ENCODE measurements at regions not wholly inside any gene's neighbourhood (a gene's known extent, or its start where the extent isn't known, plus 50 kb on each side); places are given as distances from the start of the nearest gene placed in this dataset.

DNA sequence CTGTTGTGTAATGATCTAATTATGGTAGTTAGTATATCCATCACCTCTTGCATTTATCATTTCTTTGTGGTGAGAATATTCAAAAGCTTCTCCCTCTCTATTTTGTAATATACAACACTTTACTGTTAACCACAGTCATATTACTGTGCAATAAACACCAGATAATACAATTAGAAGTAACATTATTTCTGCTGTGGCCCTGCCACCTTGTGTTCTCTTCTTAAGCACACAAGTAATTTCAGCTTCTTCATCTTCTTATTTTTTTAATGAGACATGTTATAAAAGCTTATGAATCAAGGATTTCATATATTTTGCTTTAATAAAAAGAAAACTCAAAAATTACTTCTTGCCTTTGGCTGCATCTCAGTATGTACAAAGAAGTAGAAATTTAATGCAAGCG lies 675.2 kb upstream of the INTU start:
- Histone ChIP-seq H3K79me2 (ENCODE audit: insufficient read depth, low read length) (no peaks in the 10 kb centered on the region), H3K9me3 (ENCODE audit: insufficient read depth, low read depth, low read length) (no peaks in the 10 kb centered on the region), H4K20me1 (ENCODE audit: insufficient read depth, low read length) (no peaks in the 10 kb centered on the region), H3K9ac (ENCODE audit: low read length) (no peak overlapping the region), H2AFZ (ENCODE audit: low read depth, low read length) (no peak overlapping the region), H3K4me1 (ENCODE audit: insufficient read depth, low read length) (no peaks in the 10 kb centered on the region), H3K36me3 (ENCODE audit: insufficient read depth, low read length) (no peaks in the 10 kb centered on the region), H3K27ac (ENCODE audit: low read depth, low read length) (no peak overlapping the region), H3K4me2 (ENCODE audit: low read length) (no peak overlapping the region), H3K27me3 (ENCODE audit: insufficient read depth, low read length) (no peaks in the 10 kb centered on the region), H3K4me3 (ENCODE audit: insufficient read depth, low read depth, low read length) (no peak overlapping the region)
- Mint-ChIP-seq H3K4me3 (ENCODE audit: unreplicated experiment) (no peak overlapping the region), H3K9me3 (ENCODE audit: unreplicated experiment) (no peaks in the 10 kb centered on the region), H3K4me1 (ENCODE audit: low read depth, unreplicated experiment) (peaks cover 4% of the 10 kb centered on the region), H3K27me3 (ENCODE audit: low read depth, unreplicated experiment) (no peaks in the 10 kb centered on the region), H3K27ac (ENCODE audit: unreplicated experiment) (no peak overlapping the region), H3K36me3 (ENCODE audit: low read depth, unreplicated experiment) (no peaks in the 10 kb centered on the region)
- no peak for FAIRE-seq
- no peak for DNase-seq (ENCODE audit: low read depth)
- TF ChIP-seq, protein P1, sequence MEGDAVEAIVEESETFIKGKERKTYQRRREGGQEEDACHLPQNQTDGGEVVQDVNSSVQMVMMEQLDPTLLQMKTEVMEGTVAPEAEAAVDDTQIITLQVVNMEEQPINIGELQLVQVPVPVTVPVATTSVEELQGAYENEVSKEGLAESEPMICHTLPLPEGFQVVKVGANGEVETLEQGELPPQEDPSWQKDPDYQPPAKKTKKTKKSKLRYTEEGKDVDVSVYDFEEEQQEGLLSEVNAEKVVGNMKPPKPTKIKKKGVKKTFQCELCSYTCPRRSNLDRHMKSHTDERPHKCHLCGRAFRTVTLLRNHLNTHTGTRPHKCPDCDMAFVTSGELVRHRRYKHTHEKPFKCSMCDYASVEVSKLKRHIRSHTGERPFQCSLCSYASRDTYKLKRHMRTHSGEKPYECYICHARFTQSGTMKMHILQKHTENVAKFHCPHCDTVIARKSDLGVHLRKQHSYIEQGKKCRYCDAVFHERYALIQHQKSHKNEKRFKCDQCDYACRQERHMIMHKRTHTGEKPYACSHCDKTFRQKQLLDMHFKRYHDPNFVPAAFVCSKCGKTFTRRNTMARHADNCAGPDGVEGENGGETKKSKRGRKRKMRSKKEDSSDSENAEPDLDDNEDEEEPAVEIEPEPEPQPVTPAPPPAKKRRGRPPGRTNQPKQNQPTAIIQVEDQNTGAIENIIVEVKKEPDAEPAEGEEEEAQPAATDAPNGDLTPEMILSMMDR (IDR thresholded peaks at IDR 0.05; ENCODE audit: insufficient read depth, low read depth, low read length), result no peak
- TF ChIP-seq EZH2 (IDR thresholded peaks at IDR 0.05; ENCODE audit: insufficient read depth, low read length), result no peak

DNA sequence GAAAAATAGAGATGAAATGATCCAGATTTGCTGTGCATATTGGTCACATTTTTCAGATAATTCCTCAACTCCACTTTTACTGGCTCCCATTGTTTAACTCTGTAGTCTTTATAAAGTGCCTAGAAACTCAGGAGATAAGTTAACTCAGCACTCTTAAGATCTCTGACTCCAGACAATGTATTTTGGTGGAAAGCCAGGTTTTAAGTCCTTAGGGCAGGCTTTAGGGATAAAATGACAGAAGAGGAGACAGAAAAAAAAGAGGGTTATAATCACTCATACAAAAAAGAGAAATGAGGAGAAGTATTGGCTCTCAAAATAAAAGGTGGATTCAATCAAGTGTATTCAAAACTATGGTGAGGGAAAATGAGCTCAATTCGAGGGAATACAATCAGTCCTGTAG lies 674.8 kb upstream of the INTU start:
- FAIRE-seq (no peak), DNase-seq (ENCODE audit: low read depth) (no peak)
- H3K4me3 Mint-ChIP-seq (ENCODE audit: unreplicated experiment), result no peak overlapping the region
- H3K36me3 Mint-ChIP-seq (ENCODE audit: low read depth, unreplicated experiment), result no peaks in the 10 kb centered on the region
- H4K20me1 ChIP-seq (ENCODE audit: insufficient read depth, low read length), result no peaks in the 10 kb centered on the region
- H2AFZ ChIP-seq (ENCODE audit: low read depth, low read length), result no peak overlapping the region
- H3K27ac Mint-ChIP-seq (ENCODE audit: unreplicated experiment), result no peak overlapping the region
- H3K4me1 ChIP-seq (ENCODE audit: insufficient read depth, low read length), result no peaks in the 10 kb centered on the region
- H3K9me3 ChIP-seq (ENCODE audit: insufficient read depth, low read depth, low read length), result no peaks in the 10 kb centered on the region
- no peak overlapping the region for H3K27ac ChIP-seq (ENCODE audit: low read depth, low read length)
- H3K36me3 ChIP-seq (ENCODE audit: insufficient read depth, low read length), result no peaks in the 10 kb centered on the region
- no peak for TF ChIP-seq EZH2 (IDR thresholded peaks at IDR 0.05; ENCODE audit: insufficient read depth, low read length)
- TF ChIP-seq, protein P1 (IDR thresholded peaks at IDR 0.05; ENCODE audit: insufficient read depth, low read depth, low read length), result no peak
- no peak overlapping the region for H3K4me2 ChIP-seq (ENCODE audit: low read length)
- H3K27me3 Mint-ChIP-seq (ENCODE audit: low read depth, unreplicated experiment), result no peaks in the 10 kb centered on the region
- no peak overlapping the region for H3K9ac ChIP-seq (ENCODE audit: low read length)
- no peaks in the 10 kb centered on the region for H3K79me2 ChIP-seq (ENCODE audit: insufficient read depth, low read length)
- no peaks in the 10 kb centered on the region for H3K27me3 ChIP-seq (ENCODE audit: insufficient read depth, low read length)
- H3K9me3 Mint-ChIP-seq (ENCODE audit: unreplicated experiment), result no peaks in the 10 kb centered on the region
- peaks cover 4% of the 10 kb centered on the region for H3K4me1 Mint-ChIP-seq (ENCODE audit: low read depth, unreplicated experiment)
- no peak overlapping the region for H3K4me3 ChIP-seq (ENCODE audit: insufficient read depth, low read depth, low read length)

DNA sequence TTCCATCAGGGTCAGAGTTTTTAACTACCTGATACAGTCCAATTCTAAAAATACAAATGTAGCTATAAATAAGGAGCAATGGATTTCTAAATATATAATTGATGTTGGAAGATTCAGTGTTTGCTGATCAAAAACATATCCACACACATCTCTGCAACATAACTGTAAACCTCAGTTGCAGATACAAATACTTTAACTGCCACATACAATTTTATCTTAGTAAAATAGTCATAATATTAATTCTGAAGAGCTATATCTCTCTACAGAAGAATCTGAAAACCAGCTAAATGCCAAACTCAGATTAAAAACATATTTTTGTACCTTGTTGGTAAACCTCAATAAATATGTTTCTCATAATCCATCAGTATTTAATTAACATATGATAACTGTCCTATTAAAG lies 674.3 kb upstream of the INTU start:
- FAIRE-seq (no peak), DNase-seq (ENCODE audit: low read depth) (no peak)
- TF ChIP-seq, protein P1 (IDR thresholded peaks at IDR 0.05; ENCODE audit: insufficient read depth, low read depth, low read length), result no peak
- no peak for TF ChIP-seq EZH2 (IDR thresholded peaks at IDR 0.05; ENCODE audit: insufficient read depth, low read length)

More for the DNA sequence above, 674.3 kb upstream of the INTU start:
- Mint-ChIP-seq H3K9me3 (ENCODE audit: unreplicated experiment) (no peaks in the 10 kb centered on the region), H3K4me1 (ENCODE audit: low read depth, unreplicated experiment) (peaks cover 4% of the 10 kb centered on the region), H3K4me3 (ENCODE audit: unreplicated experiment) (no peak overlapping the region), H3K27ac (ENCODE audit: unreplicated experiment) (no peak overlapping the region), H3K27me3 (ENCODE audit: low read depth, unreplicated experiment) (no peaks in the 10 kb centered on the region), H3K36me3 (ENCODE audit: low read depth, unreplicated experiment) (no peaks in the 10 kb centered on the region)
- no peaks in the 10 kb centered on the region for H3K27me3 ChIP-seq (ENCODE audit: insufficient read depth, low read length)
- no peak overlapping the region for H3K4me3 ChIP-seq (ENCODE audit: insufficient read depth, low read depth, low read length)
- H3K4me1 ChIP-seq (ENCODE audit: insufficient read depth, low read length), result no peaks in the 10 kb centered on the region
- no peak overlapping the region for H3K27ac ChIP-seq (ENCODE audit: low read depth, low read length)
- H3K36me3 ChIP-seq (ENCODE audit: insufficient read depth, low read length), result no peaks in the 10 kb centered on the region
- no peaks in the 10 kb centered on the region for H3K79me2 ChIP-seq (ENCODE audit: insufficient read depth, low read length)
- no peaks in the 10 kb centered on the region for H4K20me1 ChIP-seq (ENCODE audit: insufficient read depth, low read length)
- no peaks in the 10 kb centered on the region for H3K9me3 ChIP-seq (ENCODE audit: insufficient read depth, low read depth, low read length)
- no peak overlapping the region for H2AFZ ChIP-seq (ENCODE audit: low read depth, low read length)
- no peak overlapping the region for H3K4me2 ChIP-seq (ENCODE audit: low read length)
- H3K9ac ChIP-seq (ENCODE audit: low read length), result no peak overlapping the region
